NCI-H1694 (cell line): ENCODE measurements at regions not wholly inside any gene's neighbourhood (a gene's known extent, or its start where the extent isn't known, plus 50 kb on each side); places are given as distances from the start of the nearest gene placed in this dataset.

ENCODE experiments used
- DNase-seq: peaks from one replicate; lab custom pipeline; 2025; lab: John Stamatoyannopoulos, UW

- DNase-seq = no peak
Measured at GRCh38 chr15:87239582-87240230, 1016.8 kb downstream of the NTRK3 start.

GRCh38 chr15:87238451-87239068 lies 1018.0 kb downstream of the NTRK3 start:
- no peak for DNase-seq

GRCh38 chr15:87228460-87228859 lies 1028.1 kb downstream of the NTRK3 start:
- DNase-seq = no peak

GRCh38 chr15:87227846-87228245 lies 1028.7 kb downstream of the NTRK3 start:
- no peak for DNase-seq

- no peak for DNase-seq
Measured at GRCh38 chr15:87225436-87225835, 1031.1 kb downstream of the NTRK3 start.

- DNase-seq = no peak
Measured at GRCh38 chr15:87224404-87224803, 1032.1 kb downstream of the NTRK3 start.

- no peak for DNase-seq
Measured at GRCh38 chr15:87219650-87220615, 1036.6 kb downstream of the NTRK3 start.

GRCh38 chr15:87215100-87215499 lies 1041.4 kb downstream of the NTRK3 start:
- no peak for DNase-seq

GRCh38 chr15:87213626-87214025 lies 1042.9 kb downstream of the NTRK3 start:
- no peak for DNase-seq

- no peak for DNase-seq
Measured at GRCh38 chr15:87212041-87212440, 1044.5 kb downstream of the NTRK3 start.

GRCh38 chr15:87211547-87211946 lies 1045.0 kb downstream of the NTRK3 start:
- no peak for DNase-seq

GRCh38 chr15:87209891-87210689 lies 1046.4 kb downstream of the NTRK3 start:
- DNase-seq = no peak

GRCh38 chr15:87207990-87208580 lies 1048.5 kb downstream of the NTRK3 start:
- DNase-seq = no peak

GRCh38 chr15:87207251-87207650 lies 1049.3 kb downstream of the NTRK3 start:
- DNase-seq = no peak

GRCh38 chr15:87201986-87202385 lies 1054.6 kb downstream of the NTRK3 start:
- no peak for DNase-seq

GRCh38 chr15:87200149-87200548 lies 1056.4 kb downstream of the NTRK3 start:
- no peak for DNase-seq

GRCh38 chr15:87197981-87198380 lies 1058.6 kb downstream of the NTRK3 start:
- no peak for DNase-seq

- DNase-seq = no peak
Measured at GRCh38 chr15:87196498-87196897, 1060.0 kb downstream of the NTRK3 start.

GRCh38 chr15:87193481-87193880 lies 1063.1 kb downstream of the NTRK3 start:
- DNase-seq = no peak

- no peak for DNase-seq
Measured at GRCh38 chr15:87167706-87168105, 1088.0 kb downstream of the AGBL1 start.

GRCh38 chr15:87167055-87167454 lies 1087.4 kb downstream of the AGBL1 start:
- DNase-seq = no peak

- DNase-seq = no peak
Measured at GRCh38 chr15:87155771-87156170, 1076.1 kb downstream of the AGBL1 start.
